SK-N-SH (cell line): ENCODE measurements at regions not wholly inside any gene's neighbourhood (a gene's known extent, or its start where the extent isn't known, plus 50 kb on each side); places are given as distances from the start of the nearest gene placed in this dataset.

Experiments
- CTCF ChIA-PET: fragments of 300-600, 350-600 bp; formaldehyde crosslinking; extraction: SDS; loops from one replicate; lab custom pipeline; 2021; lab: Yijun Ruan, JAX
- POLR2A ChIA-PET: fragments of 350-600 bp; sonication (Branson Sonifier 250); formaldehyde crosslinking; extraction: SDS; loops from one replicate; lab custom pipeline; 2020; ENCODE audit warnings: antibody characterized with exemption, inconsistent platforms; lab: Yijun Ruan, JAX
- DNase-seq: peaks from one replicate; pipeline ENCODE4 v3.0.0; 2012
- H2AFZ ChIP-seq: fragments of 200-600 bp; sonication (generic); 2 replicates; pipeline ENCODE4 v1.8.1; 2016; ENCODE audit warnings: antibody characterized with exemption, mild to moderate bottlenecking, low read depth
- H3F3A ChIP-seq: fragments of 200-600 bp; sonication (generic); replicated peaks from 2 replicates; pipeline ENCODE3; 2016; ENCODE audit warnings: antibody characterized with exemption, mild to moderate bottlenecking; ENCODE audit not compliant: insufficient read depth
- H3K27ac ChIP-seq, 2 experiments: fragments of 200-500 bp in 1 of 2; fragments of 200-600 bp in 1 of 2; sonication (Bioruptor generic) in 1 of 2; sonication (generic), shearing (Covaris generic) in 1 of 2; 2 replicates each; pipeline versions ENCODE4 v1.5.1 to v1.6.1; 2014 to 2016; ENCODE audit warnings: low read depth in 2 of 2, inconsistent platforms in 1 of 2, low read length in 1 of 2, mild to moderate bottlenecking in 1 of 2, mixed read lengths in 1 of 2
- H3K27me3 ChIP-seq: fragments of 200-600 bp; sonication (generic), shearing (Covaris generic); 2 replicates; pipeline ENCODE4 v1.6.1; 2016; ENCODE audit warnings: mixed run types; ENCODE audit not compliant: insufficient read depth
- H3K36me3 ChIP-seq, 2 experiments: fragments of 200-500 bp in 1 of 2; fragments of 200-600 bp in 1 of 2; sonication (Bioruptor generic) in 1 of 2; sonication (generic) in 1 of 2; replicated peaks in 1 of 2; 2 replicates each; pipeline versions ENCODE3 to v1.5.1; 2014 to 2016; ENCODE audit warnings: low read length in 1 of 2, mild to moderate bottlenecking in 1 of 2; ENCODE audit not compliant: insufficient read depth in 2 of 2, control insufficient read depth in 1 of 2
- H3K4me1 ChIP-seq, 2 experiments: fragments of 200-500 bp in 1 of 2; fragments of 200-600 bp in 1 of 2; sonication (Bioruptor generic) in 1 of 2; sonication (generic), shearing (Covaris generic) in 1 of 2; 2 replicates each; pipeline versions ENCODE4 v1.5.1 to v1.6.1; 2014 to 2016; ENCODE audit warnings: low read depth in 1 of 2, low read length in 1 of 2, mixed run types in 1 of 2; ENCODE audit not compliant: insufficient read depth in 2 of 2, control insufficient read depth in 1 of 2
- H3K4me2 ChIP-seq: fragments of 200-600 bp; sonication (generic), shearing (Covaris generic); 2 replicates; pipeline ENCODE4 v1.6.1; 2017; ENCODE audit warnings: mixed run types
- H3K4me3 ChIP-seq, 2 experiments: fragments of 200-500 bp in 1 of 2; fragments of 200-600 bp in 1 of 2; sonication (Bioruptor generic) in 1 of 2; sonication (generic), shearing (Covaris generic) in 1 of 2; 2 replicates each; pipeline versions ENCODE4 v1.5.1 to v1.8.1; 2014 to 2016; ENCODE audit warnings: low read depth in 2 of 2, inconsistent platforms in 1 of 2, low read length in 1 of 2, mild to moderate bottlenecking in 1 of 2, mixed read lengths in 1 of 2, moderate library complexity in 1 of 2
- H3K79me2 ChIP-seq: fragments of 200-600 bp; sonication (generic); 2 replicates; pipeline ENCODE4 v1.8.1; 2017; ENCODE audit warnings: mild to moderate bottlenecking; ENCODE audit not compliant: insufficient read depth
- H3K9ac ChIP-seq: fragments of 200-600 bp; sonication (generic); 2 replicates; pipeline ENCODE4 v1.6.1; 2017; ENCODE audit warnings: mixed run types
- H3K9me2 ChIP-seq: fragments of 200-600 bp; sonication (generic); 2 replicates; pipeline ENCODE4 v1.6.1; 2017; ENCODE audit warnings: mixed run types
- H3K9me3 ChIP-seq: fragments of 200-600 bp; sonication (generic); 2 replicates; pipeline ENCODE4 v1.6.1; 2017; ENCODE audit warnings: mixed run types, mild to moderate bottlenecking, moderate library complexity
- H4K20me1 ChIP-seq: fragments of 200-600 bp; sonication (generic); 2 replicates; pipeline ENCODE4 v1.6.1; 2017; ENCODE audit warnings: mild to moderate bottlenecking, mixed run types; ENCODE audit not compliant: insufficient read depth
- CHD2 ChIP-seq: fragments of 150-350 bp; IDR thresholded peaks from 2 replicates; pipeline ENCODE4 v1.6.1; 2018; ENCODE audit warnings: low read length; ENCODE audit not compliant: partially characterized antibody
- ELF1 ChIP-seq: IDR thresholded peaks from 2 replicates; pipeline ENCODE4 v1.4.0; 2012
- FOXM1 ChIP-seq: IDR thresholded peaks from 2 replicates; pipeline ENCODE4 v1.4.0; 2012; ENCODE audit warnings: low read depth, mild to moderate bottlenecking
- GABPA ChIP-seq: IDR thresholded peaks from 2 replicates; pipeline ENCODE4 v1.4.0; 2012; ENCODE audit warnings: low read depth, mild to moderate bottlenecking
- GATA2 ChIP-seq: sonication (generic); formaldehyde crosslinking; IDR thresholded peaks from 2 replicates; pipeline ENCODE4 v1.5.0; 2020; ENCODE audit warnings: mild to moderate bottlenecking, missing genetic modification reagents
- JUND ChIP-seq: IDR thresholded peaks from 2 replicates; pipeline ENCODE4 v1.4.0; 2012
- NRF1 ChIP-seq: IDR thresholded peaks from 2 replicates; pipeline ENCODE4 v1.6.1; 2012; ENCODE audit warnings: low read depth, mild to moderate bottlenecking, low read length
- PBX3 ChIP-seq: IDR thresholded peaks from 2 replicates; pipeline ENCODE4; 2012
- RCOR1 ChIP-seq: fragments of 150-350 bp; IDR thresholded peaks from 2 replicates; pipeline ENCODE4 v1.6.1; 2017; ENCODE audit warnings: antibody characterized with exemption, low read length
- SIN3A ChIP-seq: IDR thresholded peaks from 2 replicates; pipeline ENCODE4 v1.6.1; 2012; ENCODE audit warnings: low read depth, mild to moderate bottlenecking, low read length, moderate library complexity, borderline replicate concordance
- TAF1 ChIP-seq: IDR thresholded peaks from 2 replicates; pipeline ENCODE4 v1.6.1; 2012; ENCODE audit warnings: low read depth, mild to moderate bottlenecking, low read length, moderate library complexity, borderline replicate concordance
- USF1 ChIP-seq: IDR thresholded peaks from 2 replicates; pipeline ENCODE4 v1.4.0; 2012; ENCODE audit warnings: low read depth, borderline replicate concordance
- WGBS: methylation state at CpG from one replicate; pipeline ENCODE4 v1.1.6; 2017; ENCODE audit warnings: low lambda C conversion rate; 5-methylcytosine and 5-hydroxymethylcytosine counted together
- TF ChIP-seq, protein P1 (sequence below): IDR thresholded peaks from 2 replicates; pipeline ENCODE4 v1.4.0; 2012; ENCODE audit warnings: low read depth, borderline replicate concordance
- TF ChIP-seq, protein P2 (sequence below): fragments of 150-350 bp; IDR thresholded peaks from 2 replicates; pipeline ENCODE4 v1.6.1; 2016; ENCODE audit warnings: mild to moderate bottlenecking, low read depth, low read length

- no peaks in the 10 kb centered on the region for H3K36me3 ChIP-seq
- no peak overlapping the region for H3K27ac ChIP-seq
- no peaks in the 10 kb centered on the region for H3F3A ChIP-seq
- no CpG with 5 or more reads among the region's 1 CpG for WGBS
- no peak for DNase-seq
- H3K79me2 ChIP-seq: no peaks in the 10 kb centered on the region
- H3K4me1 ChIP-seq: no peaks in the 10 kb centered on the region
- no peaks in the 10 kb centered on the region for H4K20me1 ChIP-seq
- TF ChIP-seq FOXM1 (no peak), JUND (no peak), TAF1 (no peak), ELF1 (no peak), SIN3A (no peak), PBX3 (no peak), GATA2 (CRISPR knock-in tag) (no peak)
- TF ChIP-seq, protein P1, sequence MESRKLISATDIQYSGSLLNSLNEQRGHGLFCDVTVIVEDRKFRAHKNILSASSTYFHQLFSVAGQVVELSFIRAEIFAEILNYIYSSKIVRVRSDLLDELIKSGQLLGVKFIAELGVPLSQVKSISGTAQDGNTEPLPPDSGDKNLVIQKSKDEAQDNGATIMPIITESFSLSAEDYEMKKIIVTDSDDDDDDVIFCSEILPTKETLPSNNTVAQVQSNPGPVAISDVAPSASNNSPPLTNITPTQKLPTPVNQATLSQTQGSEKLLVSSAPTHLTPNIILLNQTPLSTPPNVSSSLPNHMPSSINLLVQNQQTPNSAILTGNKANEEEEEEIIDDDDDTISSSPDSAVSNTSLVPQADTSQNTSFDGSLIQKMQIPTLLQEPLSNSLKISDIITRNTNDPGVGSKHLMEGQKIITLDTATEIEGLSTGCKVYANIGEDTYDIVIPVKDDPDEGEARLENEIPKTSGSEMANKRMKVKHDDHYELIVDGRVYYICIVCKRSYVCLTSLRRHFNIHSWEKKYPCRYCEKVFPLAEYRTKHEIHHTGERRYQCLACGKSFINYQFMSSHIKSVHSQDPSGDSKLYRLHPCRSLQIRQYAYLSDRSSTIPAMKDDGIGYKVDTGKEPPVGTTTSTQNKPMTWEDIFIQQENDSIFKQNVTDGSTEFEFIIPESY: no peak
- TF ChIP-seq, all 33 proteins: peak for 0
- Histone ChIP-seq H2AFZ (no peak overlapping the region), H3K27me3 (no peaks in the 10 kb centered on the region), H3K4me3 (no peak overlapping the region), H3K9me3 (no peaks in the 10 kb centered on the region), H3K4me2 (no peak overlapping the region), H3K9ac (no peak overlapping the region), H3K9me2 (no peaks in the 10 kb centered on the region)
- CTCF ChIA-PET: no interaction called here
- POLR2A ChIA-PET: no interaction called here
Measured at GRCh38 chr2:157164891-157165290, 92.6 kb upstream of the GALNT5 start.

GRCh38 chr2:157168501-157168900 lies 89.0 kb upstream of the GALNT5 start:
- Histone ChIP-seq H3K4me1 (peaks cover 0 to 12% of the 10 kb centered on the region in 2 experiments; a peak in 3 of 4 replicates), H3K36me3 (no peaks in the 10 kb centered on the region), H3K4me2 (no peak overlapping the region)
- no peak for TF ChIP-seq JUND
- TF ChIP-seq, all 33 proteins: peak for 0
- H3K9ac ChIP-seq: no peak overlapping the region
- CTCF ChIA-PET: no interaction called here
- no peaks in the 10 kb centered on the region for H4K20me1 ChIP-seq
- H3K79me2 ChIP-seq: no peaks in the 10 kb centered on the region
- no peaks in the 10 kb centered on the region for H3K9me3 ChIP-seq
- POLR2A ChIA-PET: no interaction called here
- no peak overlapping the region for H3K4me3 ChIP-seq
- H3K27me3 ChIP-seq: no peaks in the 10 kb centered on the region
- no peak for DNase-seq
- H2AFZ ChIP-seq: no peak overlapping the region
- H3F3A ChIP-seq: peaks cover 21% of the 10 kb centered on the region
- no peaks in the 10 kb centered on the region for H3K9me2 ChIP-seq
- 58% methylated on average over 3 of the region's 3 CpGs for WGBS
- H3K27ac ChIP-seq: no peak overlapping the region

DNA sequence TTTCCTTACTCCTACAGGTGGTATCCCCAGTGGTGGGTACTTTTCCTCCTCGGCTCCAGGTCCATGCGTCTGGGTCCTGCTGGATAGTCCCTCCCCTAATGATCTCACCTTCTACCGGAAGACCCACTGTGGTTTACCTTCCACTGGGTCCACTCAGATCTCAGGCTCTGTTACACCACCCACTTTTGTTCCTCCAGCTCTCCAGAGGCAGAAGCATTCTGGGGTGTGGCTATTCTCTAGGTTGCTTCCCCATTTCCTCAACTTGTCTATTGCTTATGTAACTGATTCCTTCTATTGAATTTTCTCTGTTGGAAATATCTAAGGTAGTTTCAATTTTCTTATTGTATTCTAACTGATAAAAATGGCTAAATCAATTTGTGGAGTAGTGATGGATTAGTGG lies 87.6 kb upstream of the GALNT5 start:
- POLR2A ChIA-PET: no interaction called here
- DNase-seq: no peak
- TF ChIP-seq CHD2 (no peak), GABPA (no peak), NRF1 (no peak), RCOR1 (no peak), FOXM1 (no peak), PBX3 (no peak), USF1 (no peak)
- TF ChIP-seq, protein P1: no peak
- TF ChIP-seq, protein P2, sequence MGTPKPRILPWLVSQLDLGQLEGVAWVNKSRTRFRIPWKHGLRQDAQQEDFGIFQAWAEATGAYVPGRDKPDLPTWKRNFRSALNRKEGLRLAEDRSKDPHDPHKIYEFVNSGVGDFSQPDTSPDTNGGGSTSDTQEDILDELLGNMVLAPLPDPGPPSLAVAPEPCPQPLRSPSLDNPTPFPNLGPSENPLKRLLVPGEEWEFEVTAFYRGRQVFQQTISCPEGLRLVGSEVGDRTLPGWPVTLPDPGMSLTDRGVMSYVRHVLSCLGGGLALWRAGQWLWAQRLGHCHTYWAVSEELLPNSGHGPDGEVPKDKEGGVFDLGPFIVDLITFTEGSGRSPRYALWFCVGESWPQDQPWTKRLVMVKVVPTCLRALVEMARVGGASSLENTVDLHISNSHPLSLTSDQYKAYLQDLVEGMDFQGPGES: no peak

More for the DNA sequence above, 87.6 kb upstream of the GALNT5 start:
- Histone ChIP-seq H3K9ac (no peak overlapping the region), H3K9me2 (no peaks in the 10 kb centered on the region), H3K4me2 (no peak overlapping the region), H3K36me3 (no peaks in the 10 kb centered on the region), H3F3A (peaks cover 30% of the 10 kb centered on the region), H3K79me2 (no peaks in the 10 kb centered on the region), H3K4me1 (peaks cover 0 to 17% of the 10 kb centered on the region in 2 experiments; a peak in 3 of 4 replicates), H4K20me1 (no peaks in the 10 kb centered on the region), H3K27ac (no peak overlapping the region), H2AFZ (no peak overlapping the region), H3K27me3 (no peaks in the 10 kb centered on the region), H3K4me3 (no peak overlapping the region), H3K9me3 (no peaks in the 10 kb centered on the region)
- WGBS: 59% methylated on average over 3 of the region's 3 CpGs
- CTCF ChIA-PET: no interaction called here
